ENCODE measurements at regions not wholly inside any gene's neighbourhood (a gene's known extent, or its start where the extent isn't known, plus 50 kb on each side); places are given as distances from the start of the nearest gene placed in this dataset.
A peak's percentile ranks its signal among the peaks of the same experiment; 100 is the strongest.

DNA sequence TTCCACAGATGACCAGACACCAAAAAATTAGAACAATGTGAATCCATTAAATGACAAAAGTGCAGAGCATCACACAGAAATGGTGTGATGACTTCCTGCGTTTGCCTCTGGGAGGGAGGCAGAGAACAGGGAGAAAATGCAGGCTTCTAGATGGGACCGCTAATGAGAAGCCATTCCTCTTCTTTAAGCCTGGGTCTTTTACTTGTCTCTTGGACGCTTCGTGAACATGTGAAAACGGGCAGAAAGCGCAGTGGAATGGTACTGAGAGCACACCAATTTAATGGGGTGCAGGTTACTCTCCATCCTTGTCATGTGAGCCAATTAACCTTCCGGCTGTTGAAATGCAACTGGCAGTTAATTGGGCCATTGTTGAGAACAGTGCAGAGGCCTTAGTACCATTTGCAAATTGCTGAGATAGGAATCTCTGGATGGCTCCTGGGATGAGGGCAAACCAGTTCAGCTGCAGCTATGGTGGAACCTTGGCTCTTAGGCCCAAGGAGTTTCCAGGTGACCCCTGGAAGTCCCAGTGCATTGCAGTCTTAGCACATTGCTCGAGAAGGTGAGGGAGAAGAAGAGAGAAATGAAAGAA is 210.4 kb upstream of the CXCR4 start:
- intact Hi-C loops (cut with micrococcal nuclease): loop anchor here (5.0 to 10.0 kb wide), 6 partner anchors 49 to 324 kb away; partner anchors contain the start of gene CXCR4 (in 1 of the 2)
- WGBS (ENCODE audit: insufficient coverage): 100% methylated on average over 4 of the region's 8 CpGs
- Histone ChIP-seq H3K79me2 (ENCODE audit: insufficient read depth, low read length) (no peaks in the 10 kb centered on the region), H3K4me1 (ENCODE audit: control insufficient read depth in 1 of 2, insufficient read depth in 2 of 2, low read length in 2 of 2) (peaks cover 52 to 57% of the 10 kb centered on the region in 2 donors), H3K27me3 (ENCODE audit: control insufficient read depth in 2 of 2, insufficient read depth in 2 of 2, low read length in 2 of 2) (no peaks in the 10 kb centered on the region), H3K36me3 (replicated peaks in 1 of 2; ENCODE audit: control insufficient read depth in 1 of 2, insufficient read depth in 2 of 2, low read length in 2 of 2) (no peaks in the 10 kb centered on the region), H3K27ac (ENCODE audit: low read depth in 1 of 2, low read length in 2 of 2) (no peak overlapping the region), H2AFZ (ENCODE audit: insufficient read depth, low read depth, low read length, poor library complexity, severe bottlenecking) (no peak overlapping the region), H3K4me2 (replicated peaks; ENCODE audit: extremely low read depth, low read length, poor library complexity, severe bottlenecking) (no peak overlapping the region), H3K9ac (ENCODE audit: insufficient read depth, low read length, poor library complexity, severe bottlenecking) (no peak overlapping the region), H4K20me1 (ENCODE audit: insufficient read depth, low read length) (no peaks in the 10 kb centered on the region), H3K4me3 (replicated peaks in 1 of 3; ENCODE audit: low read depth in 2 of 3, low read length in 3 of 3) (no peak overlapping the region), H3K9me3 (replicated peaks in 1 of 2; ENCODE audit: control insufficient read depth in 1 of 2, insufficient read depth in 1 of 2, low read length in 2 of 2) (no peaks in the 10 kb centered on the region)
- Mint-ChIP-seq H3K36me3 (peaks cover 0 to 2% of the 10 kb centered on the region in 2 donors), H3K27ac (no peak overlapping the region), H3K4me3 (no peak overlapping the region), H3K27me3 (ENCODE audit: low read depth in 3 of 3) (peaks cover 0 to 7% (median 0%) of the 10 kb centered on the region in 3 donors), H3K9me3 (peaks cover 0 to 2% (median 0%) of the 10 kb centered on the region in 7 donors), H3K4me1 (peaks cover 60% of the 10 kb centered on the region)
- TF ChIP-seq, protein P1, sequence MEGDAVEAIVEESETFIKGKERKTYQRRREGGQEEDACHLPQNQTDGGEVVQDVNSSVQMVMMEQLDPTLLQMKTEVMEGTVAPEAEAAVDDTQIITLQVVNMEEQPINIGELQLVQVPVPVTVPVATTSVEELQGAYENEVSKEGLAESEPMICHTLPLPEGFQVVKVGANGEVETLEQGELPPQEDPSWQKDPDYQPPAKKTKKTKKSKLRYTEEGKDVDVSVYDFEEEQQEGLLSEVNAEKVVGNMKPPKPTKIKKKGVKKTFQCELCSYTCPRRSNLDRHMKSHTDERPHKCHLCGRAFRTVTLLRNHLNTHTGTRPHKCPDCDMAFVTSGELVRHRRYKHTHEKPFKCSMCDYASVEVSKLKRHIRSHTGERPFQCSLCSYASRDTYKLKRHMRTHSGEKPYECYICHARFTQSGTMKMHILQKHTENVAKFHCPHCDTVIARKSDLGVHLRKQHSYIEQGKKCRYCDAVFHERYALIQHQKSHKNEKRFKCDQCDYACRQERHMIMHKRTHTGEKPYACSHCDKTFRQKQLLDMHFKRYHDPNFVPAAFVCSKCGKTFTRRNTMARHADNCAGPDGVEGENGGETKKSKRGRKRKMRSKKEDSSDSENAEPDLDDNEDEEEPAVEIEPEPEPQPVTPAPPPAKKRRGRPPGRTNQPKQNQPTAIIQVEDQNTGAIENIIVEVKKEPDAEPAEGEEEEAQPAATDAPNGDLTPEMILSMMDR (IDR thresholded peaks at IDR 0.05): no peak
- DNase-seq: no peak

DNA sequence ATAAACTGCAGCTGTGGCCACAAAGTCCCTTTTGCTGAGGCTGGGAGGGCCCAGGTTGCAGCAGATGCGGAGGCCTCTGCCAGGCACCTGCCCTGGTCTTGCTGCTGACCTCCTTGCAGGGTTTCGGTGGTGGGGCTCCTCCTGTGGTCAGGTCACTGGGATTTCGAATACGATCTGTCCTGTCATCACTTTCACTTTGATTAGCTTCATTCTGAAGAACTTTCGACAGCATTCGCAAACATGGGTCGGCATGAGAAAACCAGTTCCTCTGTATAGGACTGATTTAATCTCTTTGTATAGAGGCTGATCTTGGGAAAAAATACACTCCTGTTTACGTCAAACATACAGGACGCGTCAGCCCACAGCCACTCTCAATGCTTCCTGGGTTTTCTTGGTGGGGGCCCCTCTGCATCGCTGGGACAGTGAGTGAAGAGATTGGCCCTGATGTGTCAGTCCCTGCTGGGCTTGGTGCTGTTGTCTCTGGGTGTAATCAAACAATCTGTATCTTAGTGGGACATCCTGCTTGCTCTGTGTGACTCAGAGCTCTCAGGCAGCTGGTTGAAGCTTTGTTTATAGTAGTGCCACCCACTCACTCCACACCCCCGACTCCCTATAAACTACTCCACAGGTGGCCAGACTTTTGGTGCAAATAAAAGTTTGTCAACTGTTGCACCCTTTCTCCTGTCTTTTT is 209.4 kb upstream of the CXCR4 start:
- TF ChIP-seq, protein P1 (IDR thresholded peaks at IDR 0.05): no peak
- peak in 2 of 3 donors; percentile 38 to 42 for DNase-seq
- intact Hi-C loops (cut with micrococcal nuclease): loop anchor here (5.0 to 10.0 kb wide), 6 partner anchors 50 to 323 kb away; partner anchors contain the start of gene CXCR4 (in 1 of the 2)
- Histone ChIP-seq H3K4me1 (ENCODE audit: control insufficient read depth in 1 of 2, insufficient read depth in 2 of 2, low read length in 2 of 2) (peaks cover 56 to 60% of the 10 kb centered on the region in 2 donors), H3K4me3 (replicated peaks in 1 of 3; ENCODE audit: low read depth in 2 of 3, low read length in 3 of 3) (peak overlapping the region in 1 of 3 experiments; percentile 15), H3K9me3 (replicated peaks in 1 of 2; ENCODE audit: control insufficient read depth in 1 of 2, insufficient read depth in 1 of 2, low read length in 2 of 2) (no peaks in the 10 kb centered on the region), H3K27me3 (ENCODE audit: control insufficient read depth in 2 of 2, insufficient read depth in 2 of 2, low read length in 2 of 2) (no peaks in the 10 kb centered on the region), H3K27ac (ENCODE audit: low read depth in 1 of 2, low read length in 2 of 2) (peak overlapping the region; percentile 27 to 59), H3K36me3 (replicated peaks in 1 of 2; ENCODE audit: control insufficient read depth in 1 of 2, insufficient read depth in 2 of 2, low read length in 2 of 2) (no peaks in the 10 kb centered on the region), H3K9ac (ENCODE audit: insufficient read depth, low read length, poor library complexity, severe bottlenecking) (no peak overlapping the region), H3K79me2 (ENCODE audit: insufficient read depth, low read length) (no peaks in the 10 kb centered on the region), H4K20me1 (ENCODE audit: insufficient read depth, low read length) (no peaks in the 10 kb centered on the region), H2AFZ (ENCODE audit: insufficient read depth, low read depth, low read length, poor library complexity, severe bottlenecking) (peak overlapping the region; percentile 38), H3K4me2 (replicated peaks; ENCODE audit: extremely low read depth, low read length, poor library complexity, severe bottlenecking) (peak overlapping the region; percentile 60)
- 72% methylated on average over 4 of the region's 12 CpGs for WGBS (ENCODE audit: insufficient coverage)
- peaks cover 0 to 2% of the 10 kb centered on the region in 2 donors for H3K36me3 Mint-ChIP-seq
- H3K9me3 Mint-ChIP-seq: peaks cover 0 to 2% (median 0%) of the 10 kb centered on the region in 7 donors
- H3K27me3 Mint-ChIP-seq (ENCODE audit: low read depth in 3 of 3): peaks cover 0 to 7% (median 0%) of the 10 kb centered on the region in 3 donors
- peaks cover 66% of the 10 kb centered on the region for H3K4me1 Mint-ChIP-seq
- peak overlapping the region; percentile 53 to 59 for H3K4me3 Mint-ChIP-seq
- peak overlapping the region; percentile 43 to 88 (median 68) for H3K27ac Mint-ChIP-seq
